GM08714 (cell line): ENCODE measurements at regions not wholly inside any gene's neighbourhood (a gene's known extent, or its start where the extent isn't known, plus 50 kb on each side); places are given as distances from the start of the nearest gene placed in this dataset.
"Not testable (repeated sequence)": the region's sequence is repeated elsewhere in the genome, so short reads cannot be mapped to it uniquely, and the experiment has no call there.

Experiments used
- H3K4me3 ChIP-seq: fragments of 200-500 bp; sonication (Bioruptor generic); 2 replicates; pipeline ENCODE4 v1.5.1; 2014; ENCODE audit warnings: mild to moderate bottlenecking, low read length, inconsistent platforms
- ZNF274 ChIP-seq: IDR thresholded peaks from 2 replicates; pipeline ENCODE4 v1.6.1; 2012; ENCODE audit warnings: mild to moderate bottlenecking, low read depth, low read length

- no peak overlapping the region for H3K4me3 ChIP-seq
- TF ChIP-seq ZNF274: no peak
Observed at GRCh38 chr18:1599196-1599595, 694.5 kb downstream of the ADCYAP1 start.

DNA sequence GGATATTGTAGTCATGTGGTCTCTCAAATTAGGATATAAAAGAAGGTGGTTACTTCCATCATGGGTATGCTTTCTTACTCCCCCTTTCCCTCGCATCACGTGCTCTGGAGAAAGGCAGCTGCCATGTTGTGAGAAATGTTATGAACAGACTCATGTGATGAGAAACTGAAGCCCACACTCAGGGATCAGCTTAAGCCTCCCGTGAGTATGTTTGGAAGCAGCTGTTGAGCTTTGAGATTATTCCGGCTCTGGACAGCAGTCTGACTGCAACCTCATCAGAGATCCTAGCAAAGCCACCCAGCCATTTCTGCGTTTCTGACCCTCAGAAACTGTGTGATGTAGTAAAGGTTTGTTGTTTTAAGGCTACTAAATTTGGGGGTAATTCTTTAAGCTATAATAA, 700.1 kb downstream of the ADCYAP1 start:
- no peak for TF ChIP-seq ZNF274

DNA sequence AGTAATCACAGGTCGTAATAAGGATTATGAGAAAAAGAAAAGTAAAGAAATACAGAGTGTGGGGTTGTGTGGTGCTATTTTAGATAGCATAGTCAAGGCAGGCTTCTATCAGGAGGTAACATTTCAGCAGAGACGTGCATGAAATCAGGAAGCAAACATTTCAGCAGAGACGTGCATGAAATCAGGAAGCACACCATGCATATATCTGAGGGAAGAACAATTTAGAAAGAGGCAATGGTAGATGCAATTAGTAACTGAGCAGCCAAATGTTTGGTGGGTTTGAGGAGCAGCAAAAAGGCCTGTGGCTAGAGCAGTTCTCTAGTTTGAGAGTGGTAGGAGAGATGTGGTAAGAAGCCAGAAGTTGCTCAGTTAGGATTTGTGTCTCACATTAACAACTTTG, 713.7 kb downstream of the ADCYAP1 start:
- no peak for TF ChIP-seq ZNF274
- H3K4me3 ChIP-seq: no peak overlapping the region

More for the DNA sequence above, 700.1 kb downstream of the ADCYAP1 start:
- no peak overlapping the region for H3K4me3 ChIP-seq

GRCh38 chr18:1619507-1619906, 714.8 kb downstream of the ADCYAP1 start:
- TF ChIP-seq ZNF274: no peak
- no peak overlapping the region for H3K4me3 ChIP-seq

GRCh38 chr18:1624612-1625011, 719.9 kb downstream of the ADCYAP1 start:
- no peak for TF ChIP-seq ZNF274
- H3K4me3 ChIP-seq: no peak overlapping the region

GRCh38 chr18:1627494-1627893, 722.8 kb downstream of the ADCYAP1 start:
- no peak for TF ChIP-seq ZNF274
- H3K4me3 ChIP-seq: no peak overlapping the region

GRCh38 chr18:1648712-1649111, 744.0 kb downstream of the ADCYAP1 start:
- TF ChIP-seq ZNF274: no peak

GRCh38 chr18:1652018-1652417, 747.3 kb downstream of the ADCYAP1 start:
- H3K4me3 ChIP-seq: no peak overlapping the region
- no peak for TF ChIP-seq ZNF274

More at GRCh38 chr18:1648712-1649111, 744.0 kb downstream of the ADCYAP1 start:
- H3K4me3 ChIP-seq: no peak overlapping the region

GRCh38 chr18:1653873-1654272, 749.2 kb downstream of the ADCYAP1 start:
- no peak for TF ChIP-seq ZNF274
- no peak overlapping the region for H3K4me3 ChIP-seq

- no peak overlapping the region for H3K4me3 ChIP-seq
- no peak for TF ChIP-seq ZNF274
Observed at GRCh38 chr18:1657876-1658275, 753.2 kb downstream of the ADCYAP1 start.

GRCh38 chr18:1658908-1659566, 754.4 kb downstream of the ADCYAP1 start:
- TF ChIP-seq ZNF274: no peak
- no peak overlapping the region for H3K4me3 ChIP-seq

GRCh38 chr18:1663879-1664705, 759.4 kb downstream of the ADCYAP1 start:
- H3K4me3 ChIP-seq: no peak overlapping the region
- TF ChIP-seq ZNF274: no peak

DNA sequence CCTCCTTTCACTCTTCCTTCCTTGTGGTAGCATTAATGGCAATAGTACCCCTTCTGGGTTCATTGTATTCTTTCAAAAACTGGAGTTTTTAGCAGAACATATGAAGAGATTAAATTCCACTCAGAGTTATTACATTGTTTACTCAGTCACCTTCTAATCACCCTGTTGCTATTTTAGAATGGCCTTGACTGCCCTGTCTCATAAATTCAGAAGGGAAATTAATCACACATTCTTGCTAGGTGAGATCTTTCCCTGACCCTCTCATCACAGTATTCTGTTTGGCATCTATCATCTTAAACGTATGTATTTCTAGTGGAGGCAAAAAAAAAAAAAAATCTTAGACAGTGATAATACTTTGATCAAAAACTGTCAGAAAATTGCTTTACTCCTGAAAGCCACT, 760.4 kb downstream of the ADCYAP1 start:
- no peak overlapping the region for H3K4me3 ChIP-seq
- TF ChIP-seq ZNF274: no peak

DNA sequence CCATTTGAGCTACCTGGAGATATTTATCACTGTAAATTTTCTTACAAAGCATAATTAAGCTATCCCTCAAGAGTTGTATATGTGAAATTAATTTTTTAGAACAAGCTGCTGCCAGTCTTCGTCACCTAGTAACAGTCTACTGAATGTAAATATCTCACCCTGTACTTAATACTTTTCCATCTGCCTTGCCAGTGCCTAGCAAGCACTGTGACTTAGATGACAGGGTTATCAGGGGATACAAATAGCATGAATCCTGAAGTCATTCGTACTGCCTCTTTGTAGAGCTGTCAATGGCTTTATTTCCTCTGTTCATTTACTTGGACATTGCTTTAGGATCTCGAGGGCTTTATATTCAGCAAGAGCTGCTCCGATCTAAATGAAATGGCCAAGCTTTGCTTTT, 763.6 kb downstream of the ADCYAP1 start:
- no peak for TF ChIP-seq ZNF274
- H3K4me3 ChIP-seq: no peak overlapping the region

DNA sequence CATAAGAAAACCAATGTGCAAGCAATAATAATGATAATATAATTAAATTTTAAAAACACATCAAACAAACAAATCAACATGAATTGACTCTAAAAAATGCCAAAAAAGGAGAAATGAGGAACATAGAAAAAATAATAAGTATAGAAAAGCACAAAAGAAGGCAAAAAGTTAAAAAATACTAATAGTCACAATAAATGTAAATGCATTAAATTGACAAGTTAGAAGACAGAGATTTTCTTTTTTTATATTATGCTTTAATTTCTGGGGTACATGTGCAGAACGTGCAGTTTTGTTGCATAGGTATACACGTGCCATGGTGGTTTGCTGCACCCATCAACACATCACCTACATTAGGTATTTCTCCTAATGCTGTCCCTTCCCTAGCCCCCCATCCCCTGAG, 767.0 kb downstream of the ADCYAP1 start:
- H3K4me3 ChIP-seq: not testable (repeated sequence)
